NCI-H526 (cell line): ENCODE measurements at regions not wholly inside any gene's neighbourhood (a gene's known extent, or its start where the extent isn't known, plus 50 kb on each side); places are given as distances from the start of the nearest gene placed in this dataset.

Experiments used
- DNase-seq, 2 experiments: peaks; one replicate each; lab custom pipeline; 2025; lab: John Stamatoyannopoulos, UW

DNA sequence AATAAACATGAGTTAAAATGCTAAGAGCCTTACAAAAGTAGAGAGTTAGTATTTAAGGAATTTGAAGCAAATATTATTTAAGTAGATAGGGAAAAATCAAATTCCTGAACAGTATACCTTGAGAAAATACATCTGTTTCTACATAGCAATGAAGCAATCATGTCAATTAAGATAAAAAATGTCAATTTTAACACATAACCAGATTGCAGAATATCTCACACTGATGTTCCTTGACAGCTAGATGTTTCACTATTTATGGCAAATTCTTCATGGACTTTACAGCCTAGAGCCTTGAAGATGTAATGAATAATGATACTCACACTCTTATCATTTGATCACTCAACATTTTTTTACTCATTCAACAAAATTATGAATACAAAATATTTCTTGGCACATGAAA is 708.2 kb upstream of the PTPRD start:
- no peak for DNase-seq

DNA sequence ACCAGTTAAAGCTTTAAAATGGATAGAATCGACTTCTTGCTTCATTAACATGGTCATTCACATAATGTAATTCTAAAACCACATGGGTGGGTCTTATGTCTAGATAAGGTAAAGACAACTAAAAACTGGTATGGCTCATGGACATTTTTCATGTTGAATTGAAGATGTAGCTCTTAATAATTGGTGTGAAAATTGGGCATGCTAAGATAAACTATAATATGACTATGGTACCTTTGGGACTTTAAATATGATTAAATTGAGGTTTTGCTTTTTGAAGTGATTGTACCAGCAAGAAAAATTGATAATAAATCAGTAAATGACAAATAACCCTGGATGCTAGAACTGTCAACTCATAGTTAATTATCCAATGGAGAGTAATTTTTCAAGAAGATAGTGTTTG is 710.7 kb upstream of the PTPRD start:
- DNase-seq = no peak

DNA sequence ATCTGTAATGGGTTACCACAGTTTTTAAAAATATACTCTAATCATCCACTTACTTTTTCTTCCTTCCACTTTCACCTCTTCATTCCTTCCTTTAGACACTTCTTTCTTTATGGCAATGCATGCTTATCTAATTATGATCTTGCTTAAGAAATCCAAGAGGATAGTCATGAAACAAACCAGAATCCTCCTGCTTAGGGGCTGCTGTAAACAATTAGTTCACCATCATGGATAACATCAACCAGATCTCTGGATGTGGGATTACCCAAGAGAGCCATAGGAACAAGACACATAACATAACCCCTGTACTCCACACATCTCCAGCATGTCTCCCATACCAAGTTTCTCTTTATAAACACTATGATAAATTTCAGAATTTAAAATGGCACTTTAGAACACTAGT is 713.4 kb upstream of the PTPRD start:
- DNase-seq = no peak

DNA sequence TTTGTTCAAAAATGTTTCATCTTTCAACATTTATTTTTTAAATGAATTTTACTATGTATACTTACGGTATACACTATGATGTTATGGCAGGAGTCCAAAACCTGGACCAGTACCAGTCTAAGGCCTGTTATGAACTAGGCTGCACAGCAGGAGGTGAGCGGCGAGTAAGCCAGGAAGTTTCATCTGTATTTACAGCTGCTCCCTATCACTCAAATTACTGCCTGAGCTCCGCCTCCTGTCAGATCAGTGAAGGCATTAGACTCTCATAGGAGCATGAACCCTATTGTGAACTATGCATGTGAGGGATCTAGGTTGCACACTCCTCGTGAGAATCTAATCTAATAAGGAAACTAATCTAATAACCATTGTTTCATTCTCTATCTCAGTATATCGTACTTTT is 715.5 kb upstream of the PTPRD start:
- DNase-seq = no peak

DNA sequence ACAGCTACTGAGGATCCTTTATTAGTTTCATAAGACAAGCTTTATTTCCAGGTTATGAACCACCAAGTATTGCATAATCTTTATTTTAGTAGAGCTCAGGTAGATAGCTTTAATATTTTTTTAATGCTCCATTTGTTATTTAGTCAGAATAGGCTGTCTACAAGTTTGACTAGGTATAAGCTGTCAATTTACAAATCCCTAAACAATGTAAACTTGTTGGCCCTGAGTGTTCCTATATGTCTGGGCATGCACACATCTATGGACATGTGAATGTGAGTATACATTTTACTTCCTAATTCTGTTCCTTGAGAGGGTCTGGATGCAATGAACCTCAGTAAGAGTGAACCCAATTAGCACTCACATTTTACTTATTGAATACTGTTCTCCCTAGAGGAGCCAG is 722.2 kb upstream of the PTPRD start:
- no peak for DNase-seq

DNA sequence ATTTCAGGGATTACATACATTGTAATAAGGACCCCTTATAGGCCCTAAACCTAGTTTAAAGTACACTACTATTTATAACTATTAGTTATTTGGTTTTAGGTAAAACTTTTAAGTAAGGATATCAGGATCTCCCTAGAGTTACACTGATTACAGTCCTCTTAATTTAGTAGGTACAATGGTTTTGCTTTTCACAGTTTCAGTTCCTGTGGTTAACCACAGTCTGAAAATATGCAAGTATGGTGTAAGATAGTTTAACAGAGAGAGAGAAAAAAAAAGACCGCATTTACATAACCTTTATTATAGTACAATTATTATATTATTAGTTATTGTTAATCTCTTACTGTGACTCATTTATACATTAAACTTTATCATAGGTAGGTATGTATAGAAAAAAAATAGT is 725.3 kb upstream of the PTPRD start:
- DNase-seq = no peak

DNA sequence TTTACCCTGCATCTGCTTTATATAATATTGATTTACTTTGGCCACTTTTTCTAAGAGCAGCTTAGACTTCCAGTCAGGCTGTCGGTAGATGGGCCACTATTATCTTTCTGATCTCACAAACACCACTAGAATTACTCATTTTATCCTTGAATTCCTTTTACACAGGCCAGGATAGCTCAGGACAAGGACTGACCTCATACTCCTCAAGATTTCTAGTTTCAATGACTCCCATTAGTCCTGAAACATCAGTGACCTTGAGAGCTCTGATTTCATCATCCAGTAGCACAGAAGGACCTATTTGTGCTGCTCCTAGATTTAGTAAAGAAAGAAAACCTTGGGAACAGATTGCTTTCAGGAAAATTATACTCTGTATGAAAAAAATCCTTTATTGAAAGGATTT is 727.9 kb upstream of the PTPRD start:
- DNase-seq = no peak

DNA sequence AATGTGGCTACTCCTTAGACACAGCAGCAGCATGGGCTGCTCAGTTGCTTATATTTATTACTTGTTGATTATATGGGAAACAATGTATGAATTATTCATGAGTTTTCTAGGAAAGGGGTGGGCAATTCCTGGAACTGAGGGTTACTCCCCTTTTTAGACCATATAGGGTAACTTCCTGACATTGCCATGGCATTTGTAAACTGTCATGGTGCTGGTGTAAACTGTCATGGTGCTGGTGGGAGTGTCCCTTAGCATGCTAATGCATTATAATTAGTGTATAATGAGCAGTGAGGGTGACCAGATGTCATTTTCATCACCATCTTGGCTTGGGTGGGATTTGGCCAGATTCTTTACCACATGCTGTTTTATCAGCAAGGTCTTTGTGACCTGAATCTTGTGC is 734.6 kb upstream of the PTPRD start:
- no peak for DNase-seq

DNA sequence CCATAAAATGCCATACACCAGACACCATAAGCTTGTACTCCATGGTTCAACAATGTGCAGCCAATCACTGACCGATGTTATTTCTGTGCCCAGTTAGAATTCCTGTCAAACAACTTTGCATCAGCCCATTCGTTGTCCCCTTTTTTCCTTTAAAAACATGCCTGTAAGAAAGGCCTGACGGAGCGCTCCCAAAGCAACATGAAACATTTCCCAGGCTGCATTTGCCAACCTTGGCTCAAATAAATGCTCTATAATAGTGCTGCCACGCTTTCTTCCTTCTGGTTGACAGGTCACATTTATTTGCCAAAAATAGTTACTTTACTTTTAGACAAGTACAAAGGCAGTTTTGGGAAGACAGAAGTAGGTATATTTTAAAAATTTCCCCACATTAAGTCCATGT is 735.6 kb upstream of the PTPRD start:
- DNase-seq = no peak

DNA sequence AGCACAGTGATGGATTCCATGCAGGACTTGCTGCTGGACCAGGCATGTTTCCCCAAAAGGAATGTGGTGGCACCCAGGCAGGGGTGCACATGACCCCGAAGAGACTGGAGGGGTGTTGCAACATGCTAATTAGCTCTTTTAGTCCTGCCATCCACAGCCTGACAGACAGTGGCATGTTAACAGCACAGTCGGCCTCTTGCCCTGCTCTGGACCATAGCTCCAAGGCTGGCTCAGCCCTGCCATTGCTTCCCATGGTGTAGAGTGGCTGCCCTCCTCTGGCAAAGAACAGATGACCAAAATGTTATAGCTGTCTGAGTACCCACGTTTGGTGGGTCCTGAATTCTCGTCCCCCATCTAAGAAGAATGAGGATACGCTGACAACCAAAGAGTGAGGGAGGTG is 736.4 kb upstream of the PTPRD start:
- no peak for DNase-seq

DNA sequence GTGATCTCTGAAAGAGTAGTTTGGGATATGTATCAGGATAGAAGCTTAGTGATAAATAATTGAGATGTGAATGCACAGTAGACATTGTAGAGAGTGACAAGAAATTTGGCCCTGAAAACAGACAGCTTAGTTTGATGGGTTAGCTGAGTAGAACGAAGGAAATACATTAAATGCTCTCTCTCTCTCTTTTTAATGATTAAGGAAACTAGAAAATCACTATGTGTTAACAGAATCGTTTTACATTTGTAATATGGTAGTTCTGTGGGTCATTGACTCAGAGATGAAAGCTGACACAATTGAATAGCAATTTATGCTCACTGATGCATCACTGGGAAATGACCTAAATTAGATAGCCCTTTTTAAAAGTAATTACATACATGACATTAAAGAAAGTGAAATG is 739.8 kb upstream of the PTPRD start:
- no peak for DNase-seq

DNA sequence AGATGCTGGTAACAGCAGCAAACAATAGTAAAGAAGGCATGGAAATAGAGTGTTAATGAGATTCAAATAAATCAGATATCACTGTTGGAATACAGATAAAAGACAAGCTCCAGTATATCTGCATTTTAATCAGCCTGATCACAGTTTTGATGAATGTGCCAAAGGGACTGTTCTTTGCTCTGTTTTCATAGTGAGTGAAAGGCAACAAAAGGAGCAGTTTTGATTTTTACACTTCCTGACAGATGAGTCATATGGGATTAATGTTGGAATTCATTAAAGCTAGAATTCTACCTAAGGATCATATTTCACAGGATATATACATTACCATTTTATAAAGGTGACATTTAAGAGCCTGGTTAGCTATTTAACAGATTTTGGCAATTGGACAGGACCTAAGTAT is 743.3 kb upstream of the PTPRD start:
- no peak for DNase-seq

DNA sequence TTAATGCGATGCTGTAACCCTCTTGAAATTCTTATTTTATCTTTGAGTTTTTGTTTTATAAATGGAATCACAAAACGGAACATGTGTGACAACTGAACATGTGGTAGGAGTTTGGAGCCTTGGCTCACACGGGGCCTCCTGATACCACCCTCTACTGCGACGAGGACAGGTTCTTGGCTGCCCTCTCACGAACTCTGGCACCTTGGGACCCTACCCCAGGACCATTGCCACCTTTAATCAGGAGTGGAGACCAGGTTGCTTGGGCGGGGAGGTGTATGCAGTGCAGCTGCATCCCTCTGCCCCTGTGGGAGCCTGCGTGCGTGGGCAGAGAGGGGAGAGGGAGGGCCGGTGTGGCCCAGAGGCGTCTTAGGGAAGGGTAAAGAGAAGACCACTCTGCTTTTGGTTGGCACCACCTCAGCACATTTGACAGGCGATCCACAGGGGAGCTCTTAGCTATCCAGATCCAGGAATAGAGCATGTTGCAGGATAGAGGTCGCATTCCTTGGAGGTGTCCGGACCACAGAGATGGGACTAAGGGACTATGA is 753.9 kb upstream of the PTPRD start:
- DNase-seq = no peak

DNA sequence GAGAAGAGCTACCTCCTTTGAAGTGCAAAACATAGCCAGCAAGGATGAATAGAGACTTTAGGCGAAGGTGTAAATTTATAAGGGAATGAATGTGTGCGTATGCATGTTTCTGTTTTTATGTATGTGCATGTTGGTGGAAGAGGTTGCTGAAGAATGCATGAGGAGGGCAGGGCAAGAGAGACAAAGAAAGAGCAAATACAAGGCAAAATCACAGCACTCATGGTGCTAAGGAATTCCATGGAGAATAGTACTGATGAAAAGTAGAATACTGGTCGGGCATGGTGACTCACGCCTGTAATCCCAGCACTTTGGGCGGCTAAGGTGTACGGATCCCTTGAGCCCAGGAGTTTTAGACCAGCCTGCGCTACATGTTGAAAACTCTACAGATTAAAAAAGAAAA is 762.1 kb upstream of the PTPRD start:
- no peak for DNase-seq

DNA sequence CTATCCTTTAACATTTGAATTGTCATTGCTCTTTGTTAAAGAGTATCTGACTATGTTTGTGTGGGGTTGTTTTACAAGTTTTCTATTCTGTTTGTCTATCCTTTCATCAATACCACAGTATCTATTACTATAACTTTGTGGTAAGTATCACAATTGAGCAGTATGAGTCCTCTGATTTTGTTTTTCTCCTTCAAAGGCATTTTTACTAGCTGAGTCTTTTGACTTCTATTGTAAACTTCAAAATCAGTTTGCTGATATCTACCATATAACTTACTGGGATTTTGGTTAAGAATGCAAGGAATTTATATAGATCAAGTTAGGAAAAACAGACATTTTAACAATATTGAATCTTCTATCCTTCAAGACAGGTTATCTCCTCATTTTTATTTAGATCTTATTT is 789.8 kb upstream of the PTPRD start:
- no peak for DNase-seq

DNA sequence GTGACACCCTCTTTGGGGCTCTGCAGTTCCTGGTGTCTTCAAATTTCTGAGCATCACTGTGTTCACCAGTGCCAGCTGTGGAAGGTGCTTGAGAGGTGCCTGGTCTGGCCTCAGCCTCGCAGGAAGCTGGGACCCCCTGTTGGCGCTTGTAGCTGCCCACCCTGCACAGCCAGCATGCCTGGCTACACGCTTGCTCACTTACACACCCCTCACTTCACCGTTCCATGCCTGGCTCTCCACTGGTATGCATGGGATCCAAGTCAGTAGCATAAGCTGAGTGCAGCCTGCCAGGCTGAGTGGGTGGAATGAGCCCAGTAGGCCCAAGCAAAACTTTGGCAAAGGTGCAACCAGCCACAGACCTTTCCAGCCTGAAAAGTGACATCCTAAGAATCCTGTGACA is 801.4 kb upstream of the PTPRD start:
- no peak for DNase-seq

DNA sequence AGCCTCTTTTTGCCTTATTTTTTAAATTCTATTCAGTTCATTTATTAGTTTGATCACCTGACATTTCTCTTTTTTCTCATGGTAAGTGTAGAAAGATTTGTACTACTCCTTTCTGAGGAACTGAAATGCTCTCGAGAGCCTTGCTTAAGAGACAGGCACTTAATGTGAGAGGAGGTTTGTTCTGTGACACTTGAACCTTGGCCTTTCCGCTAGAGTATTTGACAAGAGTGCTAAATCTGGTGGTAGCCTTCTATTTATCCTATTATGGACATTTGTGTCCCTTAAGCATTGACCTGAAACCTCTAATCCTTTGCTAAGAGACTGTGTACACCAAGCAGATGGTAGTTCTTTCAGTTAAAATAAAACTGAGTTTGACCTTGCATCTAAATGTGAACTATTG is 805.0 kb upstream of the PTPRD start:
- no peak for DNase-seq

DNA sequence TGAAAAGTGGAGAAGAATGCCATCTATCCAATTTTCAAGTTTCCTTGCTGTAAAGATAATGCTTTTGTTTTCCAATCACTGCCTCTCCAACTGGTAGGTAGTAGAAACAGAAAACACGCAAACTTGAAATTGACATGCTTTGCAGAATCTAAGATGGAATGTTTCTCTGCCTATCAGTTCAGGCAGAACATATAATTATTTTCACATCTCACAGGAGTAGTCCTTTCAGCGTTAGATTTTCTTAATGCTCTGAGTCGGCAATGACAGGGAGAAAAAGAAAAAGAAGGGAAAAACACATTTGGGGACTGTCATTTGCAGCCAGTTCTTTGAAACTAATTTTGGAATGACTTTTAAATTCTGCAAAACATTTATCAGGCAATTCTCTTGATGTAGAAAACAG is 818.7 kb upstream of the PTPRD start:
- DNase-seq = no peak

DNA sequence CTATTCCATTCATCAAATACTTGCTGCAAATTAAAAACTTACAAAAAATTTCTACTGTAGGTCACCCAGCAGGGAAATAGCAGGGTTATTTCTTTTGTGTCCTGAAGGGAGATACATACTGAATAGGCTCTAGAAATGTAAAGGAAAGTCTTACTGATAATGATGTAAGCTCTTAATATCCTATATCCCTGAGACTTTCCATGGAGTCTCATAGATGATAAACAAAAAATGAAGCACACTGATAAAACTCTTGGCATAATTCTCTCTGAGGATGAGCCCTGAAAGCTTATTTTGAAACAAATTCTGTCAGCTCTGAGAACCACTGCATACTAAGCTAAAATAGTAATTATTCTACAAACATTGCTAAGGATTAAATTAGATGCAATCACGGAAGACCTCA is 819.6 kb upstream of the PTPRD start:
- DNase-seq = no peak

DNA sequence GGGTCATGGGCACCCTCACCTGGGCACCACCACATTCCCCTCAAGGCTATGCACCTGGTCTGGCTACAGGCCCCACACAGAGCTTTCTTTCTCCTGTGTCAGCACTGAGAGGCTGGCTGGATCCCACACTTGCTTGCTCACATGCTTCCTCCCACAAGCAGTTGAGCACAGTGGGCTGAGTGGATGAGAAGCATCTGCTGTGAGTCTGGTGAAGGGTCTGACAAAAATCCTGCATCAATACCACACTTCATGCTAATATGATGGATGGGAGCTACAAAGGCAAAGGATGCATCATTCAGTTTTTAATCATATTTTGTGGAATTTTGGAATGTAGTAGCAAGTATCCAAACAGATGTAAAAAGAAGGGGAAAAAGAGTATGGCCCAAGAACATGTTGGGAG is 830.8 kb upstream of the PTPRD start:
- no peak for DNase-seq

DNA sequence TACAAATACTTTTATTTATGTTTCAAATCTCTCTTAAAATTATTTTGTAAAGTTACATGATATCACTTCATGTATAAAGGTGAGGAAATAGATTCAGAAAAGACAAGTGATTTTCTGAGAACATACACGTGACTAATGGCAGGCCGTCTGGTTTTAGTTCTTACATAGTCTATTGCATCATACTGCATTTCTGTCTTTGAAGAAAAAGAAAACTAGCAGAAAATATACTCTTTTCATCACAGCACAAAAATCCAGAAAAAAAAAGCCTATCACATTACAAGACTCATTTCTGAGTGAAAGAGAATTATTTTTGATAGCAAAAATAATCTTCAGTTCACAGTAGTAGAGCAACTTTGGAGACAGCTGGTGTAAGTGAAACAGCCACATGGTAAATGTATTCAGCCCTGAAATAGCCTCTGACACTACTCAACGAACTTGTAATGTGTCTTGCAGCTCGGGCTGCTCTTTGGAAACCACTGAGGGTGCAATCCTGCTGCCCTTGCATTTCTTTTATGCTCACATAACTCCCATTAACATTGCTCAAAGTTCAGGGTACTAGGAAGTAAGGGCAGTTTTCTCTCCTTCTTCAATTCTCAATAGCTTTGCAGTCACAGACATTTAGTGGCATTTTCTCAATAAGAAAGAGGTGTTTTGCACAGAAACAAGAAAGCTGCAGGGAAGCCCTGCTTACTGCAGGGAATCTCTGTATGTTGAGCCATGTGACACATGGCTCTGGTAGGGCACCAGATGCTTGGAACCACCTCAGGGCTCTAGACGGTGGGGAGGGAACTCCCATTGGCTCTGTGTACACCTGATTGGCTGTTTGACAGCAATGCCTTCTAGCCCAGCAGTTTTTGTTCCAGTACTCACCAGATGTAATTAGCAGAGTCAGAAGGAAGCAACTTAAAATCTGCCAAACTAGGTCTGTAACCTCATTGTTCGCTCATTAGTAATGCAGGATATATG is 845.3 kb upstream of the PTPRD start:
- no peak for DNase-seq

DNA sequence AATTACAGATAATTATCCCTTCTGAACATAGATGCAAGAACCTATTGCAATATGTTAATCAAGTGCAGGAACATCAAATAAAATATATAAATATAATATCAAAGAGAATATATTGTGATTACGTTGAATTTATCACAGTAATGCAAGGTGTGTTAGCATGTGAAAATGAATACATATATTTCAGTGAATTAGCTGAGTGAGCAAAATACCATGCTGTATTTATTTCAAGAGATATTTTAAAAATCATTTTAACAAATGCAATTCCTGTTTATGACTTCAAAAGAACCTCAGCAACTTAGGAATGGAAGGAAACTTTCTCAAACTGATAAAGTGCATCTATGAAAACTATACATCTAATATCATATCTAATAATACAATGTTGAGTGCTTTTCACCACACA is 856.9 kb upstream of the PTPRD start:
- no peak for DNase-seq

DNA sequence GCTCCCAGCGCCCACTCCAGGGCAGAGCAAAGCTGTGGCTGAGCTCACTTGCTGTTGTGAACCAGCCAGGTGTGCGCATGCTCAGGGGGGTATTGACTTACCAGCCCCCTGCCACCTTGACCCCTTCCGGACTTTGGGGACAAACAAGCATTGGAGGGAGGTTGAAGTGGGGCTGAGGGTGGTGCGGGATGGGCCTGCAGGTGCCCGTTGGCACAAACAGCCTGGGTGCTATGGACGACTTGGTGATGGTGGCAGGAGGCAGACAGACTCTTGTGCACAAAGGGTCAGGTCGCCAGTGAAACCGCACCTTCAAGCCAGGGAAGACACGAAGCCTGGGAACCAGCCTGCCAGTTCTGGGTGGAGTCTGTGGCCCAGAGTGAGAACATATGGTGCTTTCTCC is 858.5 kb upstream of the PTPRD start:
- no peak for DNase-seq

DNA sequence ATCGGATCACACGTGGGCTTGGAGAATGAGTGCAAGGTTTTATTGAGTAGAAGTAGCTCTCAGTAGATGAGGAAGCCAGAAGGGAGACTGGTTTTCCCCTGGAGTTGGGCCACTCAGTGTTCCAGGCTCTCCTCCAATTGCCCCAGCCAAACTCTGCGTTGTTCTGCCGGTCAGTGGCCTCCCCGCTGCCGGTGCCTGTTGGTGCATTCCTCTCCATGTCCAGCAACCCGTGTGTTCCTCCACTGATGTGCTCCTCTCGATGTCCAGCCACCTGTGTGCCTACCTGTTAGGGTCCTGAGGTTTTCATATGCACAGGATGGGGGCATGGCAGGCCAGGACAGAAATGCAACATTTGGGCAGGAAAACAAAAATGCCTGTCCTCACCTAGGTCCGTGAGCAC is 888.0 kb upstream of the PTPRD start:
- no peak for DNase-seq
